ENCODE measurements at regions not wholly inside any gene's neighbourhood (a gene's known extent, or its start where the extent isn't known, plus 50 kb on each side); places are given as distances from the start of the nearest gene placed in this dataset.

DNA sequence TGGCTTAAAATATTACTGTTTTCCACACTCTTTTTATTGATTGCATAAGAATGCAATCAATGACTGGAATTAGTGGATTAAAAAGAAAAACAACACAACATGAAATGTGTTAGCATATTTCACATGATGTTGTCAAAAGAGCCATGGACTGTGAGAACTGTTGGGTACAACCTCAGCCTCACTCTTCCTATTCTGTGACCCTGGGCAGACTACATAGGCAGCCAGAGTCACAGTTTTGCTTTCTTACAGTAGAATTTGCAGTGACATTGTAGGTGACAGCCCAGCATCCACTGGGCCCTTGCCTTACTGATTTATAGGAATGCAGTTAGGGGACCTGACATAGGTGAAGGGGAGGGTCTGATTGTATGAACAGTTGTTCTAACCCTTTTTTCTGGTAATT is 471.4 kb upstream of the SLC35B3 start:
- Mint-ChIP-seq H3K4me1 (no peaks in the 10 kb centered on the region), H3K36me3 (ENCODE audit: low read depth) (no peaks in the 10 kb centered on the region), H3K9me3 (no peaks in the 10 kb centered on the region), H3K4me3 (no peak overlapping the region), H3K27me3 (no peaks in the 10 kb centered on the region), H3K27ac (no peak overlapping the region)
- CTCF ChIA-PET: no interaction called here
- DNase-seq: no peak
- POLR2A ChIA-PET: no interaction called here

DNA sequence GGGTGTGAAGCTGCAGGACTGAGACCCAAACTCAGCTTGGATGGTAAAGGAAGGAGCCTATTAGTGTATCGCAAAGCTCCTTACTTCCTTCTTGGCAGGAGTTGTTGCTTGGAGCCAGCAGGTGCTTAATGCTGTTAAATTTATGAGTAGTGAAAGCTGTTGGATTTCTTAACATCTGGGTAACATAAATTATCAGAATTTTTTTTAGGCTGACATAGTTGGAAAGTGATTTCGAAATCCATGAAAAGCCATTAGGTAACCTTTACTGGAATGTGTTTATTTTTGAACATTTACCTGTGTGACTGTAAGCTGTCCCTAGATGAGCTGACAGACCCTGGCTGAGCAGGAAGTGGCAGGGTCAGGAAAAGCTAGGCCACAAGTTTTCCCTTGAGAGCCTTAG is 470.4 kb upstream of the SLC35B3 start:
- no peak overlapping the region for H3K27ac Mint-ChIP-seq
- no peak overlapping the region for H3K4me3 Mint-ChIP-seq
- no peaks in the 10 kb centered on the region for H3K9me3 Mint-ChIP-seq
- H3K4me1 Mint-ChIP-seq: no peaks in the 10 kb centered on the region
- CTCF ChIA-PET: no interaction called here
- no peak for DNase-seq
- H3K27me3 Mint-ChIP-seq: no peaks in the 10 kb centered on the region
- POLR2A ChIA-PET: no interaction called here
- no peaks in the 10 kb centered on the region for H3K36me3 Mint-ChIP-seq (ENCODE audit: low read depth)

DNA sequence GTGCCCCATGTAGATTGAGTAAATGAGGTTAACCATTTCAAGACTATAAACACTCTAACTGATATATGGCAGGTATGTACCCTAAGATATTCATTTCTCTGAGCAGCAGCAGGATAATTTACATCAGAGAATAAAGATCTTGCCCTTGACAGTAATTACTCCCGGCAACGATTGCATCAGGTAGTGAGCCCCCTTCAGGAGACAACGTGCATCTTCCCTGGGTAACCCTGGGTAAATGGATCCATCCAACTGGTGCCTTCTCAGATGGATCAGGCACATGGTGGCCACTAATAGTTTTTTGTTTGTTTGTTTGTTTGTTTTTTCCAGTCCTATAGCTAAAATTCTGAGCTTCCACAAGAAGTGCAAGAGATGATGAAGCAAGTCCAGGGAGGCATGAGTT is 469.4 kb upstream of the SLC35B3 start:
- Mint-ChIP-seq H3K36me3 (ENCODE audit: low read depth) (no peaks in the 10 kb centered on the region), H3K9me3 (no peaks in the 10 kb centered on the region), H3K4me3 (no peak overlapping the region), H3K27me3 (no peaks in the 10 kb centered on the region), H3K4me1 (no peaks in the 10 kb centered on the region), H3K27ac (no peak overlapping the region)
- ChIA-PET CTCF (no interaction called here), POLR2A (no interaction called here)
- no peak for DNase-seq

DNA sequence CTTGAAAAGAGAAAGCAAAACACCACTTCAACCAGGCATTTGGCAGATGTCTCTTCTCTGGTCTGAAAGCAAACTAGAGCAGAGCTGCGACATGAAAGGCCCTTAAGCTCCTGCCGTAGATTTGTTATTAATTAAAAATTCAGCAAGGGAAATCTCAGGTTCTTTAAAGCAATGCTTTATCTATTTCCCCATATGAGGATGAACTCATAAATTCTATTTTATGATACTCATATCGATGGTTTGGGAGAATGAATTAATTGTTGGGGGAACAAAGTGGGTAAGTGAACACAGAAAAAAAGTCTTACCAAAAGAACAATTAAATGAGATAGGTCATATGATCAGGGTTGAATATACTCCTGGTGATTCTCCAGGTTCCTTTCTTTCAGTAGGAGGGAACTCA is 464.7 kb upstream of the SLC35B3 start:
- Mint-ChIP-seq H3K27me3 (no peaks in the 10 kb centered on the region), H3K27ac (no peak overlapping the region), H3K4me3 (no peak overlapping the region), H3K9me3 (no peaks in the 10 kb centered on the region), H3K36me3 (ENCODE audit: low read depth) (no peaks in the 10 kb centered on the region), H3K4me1 (no peaks in the 10 kb centered on the region)
- no peak for DNase-seq
- CTCF ChIA-PET: no interaction called here
- POLR2A ChIA-PET: no interaction called here

DNA sequence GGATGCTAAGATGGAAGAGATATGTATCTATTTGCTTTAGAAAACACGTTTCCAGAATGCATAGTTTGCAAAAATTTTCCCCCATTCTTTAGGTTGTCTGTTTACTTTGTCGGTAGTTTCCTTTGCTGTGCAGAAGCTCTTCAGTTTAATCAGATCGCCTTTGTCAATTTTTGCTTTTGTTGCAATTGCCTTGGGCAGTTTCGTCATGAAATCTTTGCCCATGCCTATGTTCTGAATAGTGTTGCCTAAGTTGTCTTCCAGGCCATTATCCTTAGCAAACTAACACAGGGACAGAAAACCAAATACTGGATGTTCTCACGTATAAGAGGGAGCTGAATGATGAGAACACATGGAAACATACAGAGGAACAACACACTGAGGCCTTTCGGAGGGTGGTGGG is 454.2 kb upstream of the SLC35B3 start:
- ChIA-PET CTCF (no interaction called here), POLR2A (no interaction called here)
- no peaks in the 10 kb centered on the region for H3K4me1 Mint-ChIP-seq
- no peak overlapping the region for H3K4me3 Mint-ChIP-seq
- no peak overlapping the region for H3K27ac Mint-ChIP-seq
- no peaks in the 10 kb centered on the region for H3K9me3 Mint-ChIP-seq
- H3K27me3 Mint-ChIP-seq: no peaks in the 10 kb centered on the region
- no peak for DNase-seq
- no peaks in the 10 kb centered on the region for H3K36me3 Mint-ChIP-seq (ENCODE audit: low read depth)

DNA sequence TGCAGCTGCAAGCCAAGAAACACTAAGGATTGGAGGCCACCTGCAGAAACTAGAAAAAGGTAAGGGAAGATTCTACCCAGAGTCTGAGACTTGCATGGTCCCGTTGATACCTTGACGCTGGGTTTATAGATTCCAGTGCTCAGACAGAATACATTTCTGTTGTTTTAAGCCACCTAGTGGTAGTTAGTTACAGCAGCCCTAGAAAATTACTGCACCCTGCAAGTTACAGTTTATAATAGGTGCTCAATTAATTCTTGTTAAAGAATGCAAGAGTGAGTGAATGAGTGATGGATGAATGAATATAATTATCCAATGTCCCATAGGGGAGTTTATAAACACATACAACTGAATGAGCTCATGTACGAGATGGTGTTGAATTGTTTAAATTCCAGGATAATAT is 453.1 kb upstream of the SLC35B3 start:
- ChIA-PET CTCF (no interaction called here), POLR2A (no interaction called here)
- Mint-ChIP-seq H3K36me3 (ENCODE audit: low read depth) (no peaks in the 10 kb centered on the region), H3K27me3 (no peaks in the 10 kb centered on the region), H3K4me1 (no peaks in the 10 kb centered on the region), H3K4me3 (no peak overlapping the region), H3K9me3 (no peaks in the 10 kb centered on the region), H3K27ac (no peak overlapping the region)
- DNase-seq: no peak

DNA sequence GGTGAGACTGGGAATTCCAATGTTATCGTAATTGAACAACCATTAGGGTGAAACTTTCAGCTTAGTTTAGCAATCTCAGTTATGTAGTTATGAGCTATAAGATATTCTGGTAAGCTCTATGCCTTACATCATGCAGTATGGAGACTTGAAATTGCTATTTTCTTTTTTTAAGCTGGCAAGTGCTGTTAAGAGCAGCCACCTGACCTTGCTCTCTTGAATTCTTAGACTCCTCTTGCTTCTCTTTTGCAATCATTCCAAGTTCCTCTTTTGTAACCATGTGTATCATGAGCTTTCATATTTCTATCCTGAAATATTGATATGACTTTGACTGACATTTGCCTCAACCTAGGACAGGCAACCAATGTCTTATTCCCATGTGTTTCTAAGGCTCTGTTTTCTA is 446.3 kb upstream of the SLC35B3 start:
- H3K27ac Mint-ChIP-seq: no peak overlapping the region
- H3K9me3 Mint-ChIP-seq: no peaks in the 10 kb centered on the region
- H3K4me3 Mint-ChIP-seq: no peak overlapping the region
- no peaks in the 10 kb centered on the region for H3K36me3 Mint-ChIP-seq (ENCODE audit: low read depth)
- H3K27me3 Mint-ChIP-seq: no peaks in the 10 kb centered on the region
- POLR2A ChIA-PET: no interaction called here
- H3K4me1 Mint-ChIP-seq: no peaks in the 10 kb centered on the region
- DNase-seq: no peak
- CTCF ChIA-PET: no interaction called here

DNA sequence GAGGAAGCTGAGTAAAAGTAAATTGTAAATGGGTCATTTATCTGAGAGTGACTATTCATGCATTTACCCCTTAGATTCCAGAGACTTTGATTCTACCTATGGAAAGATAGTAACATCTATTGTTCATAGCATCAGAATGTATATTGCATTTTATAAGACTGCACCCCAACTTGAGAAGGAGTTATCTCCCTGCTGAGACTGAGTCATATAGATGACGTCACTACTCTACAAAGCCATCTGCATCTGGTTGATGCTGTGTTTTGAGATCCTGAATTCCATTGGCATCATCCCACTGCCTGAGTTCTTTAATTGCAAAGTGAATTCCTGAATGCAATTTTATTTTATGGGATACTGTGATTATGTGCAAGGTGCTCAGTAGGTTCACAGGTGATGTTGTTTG is 444.0 kb upstream of the SLC35B3 start:
- ChIA-PET POLR2A (no interaction called here), CTCF (interaction anchor here (0.6 kb wide), 1 partner anchor 1556 kb away, joined by 3 read pairs; no protein-coding TSS in a partner anchor)
- H3K27me3 Mint-ChIP-seq: no peaks in the 10 kb centered on the region
- no peaks in the 10 kb centered on the region for H3K4me1 Mint-ChIP-seq
- H3K36me3 Mint-ChIP-seq (ENCODE audit: low read depth): no peaks in the 10 kb centered on the region
- no peak overlapping the region for H3K27ac Mint-ChIP-seq
- no peak for DNase-seq
- H3K4me3 Mint-ChIP-seq: no peak overlapping the region
- no peaks in the 10 kb centered on the region for H3K9me3 Mint-ChIP-seq

DNA sequence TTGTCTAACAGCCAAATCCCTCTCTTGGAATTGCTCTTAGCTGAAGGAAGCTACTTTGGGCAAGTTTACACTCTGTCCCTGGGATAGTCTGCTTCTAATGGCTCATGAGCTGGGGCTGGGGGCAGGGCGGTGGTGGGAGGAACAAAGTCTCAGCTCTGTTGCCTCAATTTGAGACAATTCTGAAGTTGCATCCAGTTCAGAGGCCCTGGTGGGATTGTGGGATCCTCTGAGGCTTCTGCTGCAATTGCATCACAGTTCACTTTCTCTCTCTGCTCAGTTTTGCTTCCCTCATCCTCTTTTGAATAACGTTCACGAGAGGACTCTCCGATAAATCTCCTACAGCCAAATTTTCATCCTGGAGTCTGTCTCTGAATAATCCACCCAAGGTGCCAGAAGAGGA is 440.6 kb upstream of the SLC35B3 start:
- Mint-ChIP-seq H3K36me3 (ENCODE audit: low read depth) (no peaks in the 10 kb centered on the region), H3K27me3 (no peaks in the 10 kb centered on the region), H3K9me3 (no peaks in the 10 kb centered on the region), H3K27ac (no peak overlapping the region), H3K4me1 (no peaks in the 10 kb centered on the region), H3K4me3 (no peak overlapping the region)
- no peak for DNase-seq
- ChIA-PET POLR2A (no interaction called here), CTCF (no interaction called here)

DNA sequence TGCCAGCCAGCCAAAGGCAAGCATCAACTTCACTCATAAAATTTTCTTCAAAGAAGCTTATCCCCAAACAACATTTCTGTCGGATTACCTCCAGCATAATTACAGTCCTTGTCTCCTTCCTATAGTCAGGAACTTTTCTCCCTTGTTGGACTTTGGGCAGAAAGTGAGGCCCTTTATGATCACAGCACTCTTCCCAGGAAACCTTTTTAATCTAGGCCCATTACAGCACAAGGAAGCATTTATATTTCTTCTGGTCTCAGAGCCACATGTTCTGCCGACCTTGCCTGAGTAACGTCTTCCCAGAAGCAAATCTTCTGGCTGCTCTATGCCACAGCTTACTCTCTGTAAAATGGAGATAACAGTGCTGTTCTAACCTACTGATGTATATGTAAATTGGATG is 437.2 kb upstream of the SLC35B3 start:
- Mint-ChIP-seq H3K36me3 (ENCODE audit: low read depth) (no peaks in the 10 kb centered on the region), H3K27me3 (no peaks in the 10 kb centered on the region), H3K9me3 (no peaks in the 10 kb centered on the region), H3K4me3 (no peak overlapping the region), H3K4me1 (no peaks in the 10 kb centered on the region), H3K27ac (no peak overlapping the region)
- no peak for DNase-seq
- ChIA-PET CTCF (no interaction called here), POLR2A (no interaction called here)

DNA sequence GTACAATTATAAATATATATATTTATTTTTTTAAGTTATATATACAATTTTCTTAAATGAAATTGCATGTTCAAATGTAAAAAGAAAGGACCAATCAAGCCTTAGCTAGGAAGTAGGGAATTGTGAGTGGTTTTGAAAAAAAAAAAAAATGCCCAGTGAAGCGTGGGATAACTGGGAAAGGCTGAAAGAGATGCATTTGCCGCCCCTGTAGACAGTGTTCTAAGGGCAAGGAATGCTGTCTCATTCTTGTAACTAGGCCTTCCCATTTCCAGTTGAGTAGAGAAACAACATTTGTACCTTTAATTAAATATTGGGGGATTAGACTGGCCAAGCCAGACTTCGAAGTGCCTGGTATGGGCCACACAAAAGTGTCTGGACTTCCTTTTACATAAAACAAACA is 430.1 kb upstream of the SLC35B3 start:
- no peaks in the 10 kb centered on the region for H3K27me3 Mint-ChIP-seq
- H3K4me1 Mint-ChIP-seq: no peaks in the 10 kb centered on the region
- ChIA-PET POLR2A (no interaction called here), CTCF (no interaction called here)
- H3K27ac Mint-ChIP-seq: no peak overlapping the region
- H3K9me3 Mint-ChIP-seq: no peaks in the 10 kb centered on the region
- H3K36me3 Mint-ChIP-seq (ENCODE audit: low read depth): no peaks in the 10 kb centered on the region
- no peak overlapping the region for H3K4me3 Mint-ChIP-seq
- no peak for DNase-seq

DNA sequence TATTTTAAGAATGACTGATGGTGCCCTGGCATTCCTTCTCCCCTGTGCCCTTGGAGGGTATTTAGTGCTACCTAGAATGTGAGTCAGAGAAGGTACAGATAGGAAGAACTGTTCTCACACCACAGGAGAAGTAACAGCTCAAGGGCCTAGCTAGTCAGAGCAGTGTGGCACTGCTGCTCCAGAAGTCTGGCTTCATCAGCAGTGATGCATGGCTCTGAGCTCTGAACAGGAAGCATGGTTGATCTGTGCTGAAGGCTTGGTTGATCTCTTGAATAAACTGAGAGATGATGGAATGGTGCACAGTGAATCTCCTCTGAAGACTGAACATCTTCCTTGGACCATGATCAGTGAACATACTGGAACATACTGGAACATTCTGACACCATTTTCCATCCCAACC is 425.3 kb upstream of the SLC35B3 start:
- CTCF ChIA-PET: no interaction called here
- no peak overlapping the region for H3K4me3 Mint-ChIP-seq
- no peak overlapping the region for H3K27ac Mint-ChIP-seq
- no peaks in the 10 kb centered on the region for H3K9me3 Mint-ChIP-seq
- POLR2A ChIA-PET: no interaction called here
- DNase-seq: no peak
- H3K27me3 Mint-ChIP-seq: no peaks in the 10 kb centered on the region
- no peaks in the 10 kb centered on the region for H3K36me3 Mint-ChIP-seq (ENCODE audit: low read depth)
- no peaks in the 10 kb centered on the region for H3K4me1 Mint-ChIP-seq

DNA sequence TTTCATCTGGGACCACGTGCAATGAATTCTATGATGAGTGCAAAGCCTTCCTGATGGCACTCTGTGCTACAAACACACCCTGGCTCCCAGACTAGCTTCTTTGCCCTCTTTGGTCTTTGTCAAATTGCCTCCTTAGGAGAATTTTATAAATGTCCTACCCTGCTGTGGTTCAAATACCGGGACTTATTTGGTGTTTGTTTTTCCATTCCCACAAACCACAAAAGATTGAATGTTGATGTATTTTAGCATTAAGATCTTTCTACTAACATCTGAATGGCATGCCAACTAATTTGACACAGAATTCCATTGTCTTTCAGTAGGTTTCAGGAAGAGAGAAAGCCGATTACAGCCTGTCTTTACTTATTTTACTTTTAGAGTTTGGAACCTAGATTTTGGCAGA is 424.2 kb upstream of the SLC35B3 start:
- Mint-ChIP-seq H3K9me3 (no peaks in the 10 kb centered on the region), H3K27me3 (no peaks in the 10 kb centered on the region), H3K27ac (no peak overlapping the region), H3K4me3 (no peak overlapping the region), H3K4me1 (no peaks in the 10 kb centered on the region), H3K36me3 (ENCODE audit: low read depth) (no peaks in the 10 kb centered on the region)
- DNase-seq: no peak
- ChIA-PET POLR2A (no interaction called here), CTCF (no interaction called here)

DNA sequence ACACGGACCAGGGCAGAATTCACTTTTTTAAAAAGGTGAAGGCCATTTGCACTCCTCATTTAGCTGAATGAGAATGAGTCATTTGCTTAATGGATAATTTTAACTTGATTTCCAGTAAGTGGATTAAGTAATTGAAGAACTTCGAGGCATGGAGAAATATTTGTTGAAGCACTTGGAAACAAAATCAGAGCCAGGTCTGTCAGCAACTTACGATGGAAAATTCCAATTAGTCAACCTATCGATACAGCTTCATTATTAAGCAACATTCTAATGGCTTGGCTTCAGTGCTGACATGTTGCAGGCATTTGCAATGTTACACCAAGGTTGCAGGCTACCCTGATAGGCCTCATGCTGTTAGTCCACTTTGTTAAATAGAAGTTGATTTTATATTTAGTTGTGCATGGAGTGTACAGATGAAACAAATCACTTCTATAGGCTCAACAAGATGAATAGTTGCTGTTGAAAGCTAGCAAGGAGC is 423.5 kb upstream of the SLC35B3 start:
- Mint-ChIP-seq H3K27ac (no peak overlapping the region), H3K4me1 (no peaks in the 10 kb centered on the region), H3K36me3 (ENCODE audit: low read depth) (no peaks in the 10 kb centered on the region), H3K27me3 (no peaks in the 10 kb centered on the region), H3K9me3 (no peaks in the 10 kb centered on the region), H3K4me3 (no peak overlapping the region)
- POLR2A ChIA-PET: no interaction called here
- CTCF ChIA-PET: no interaction called here
- DNase-seq: no peak

DNA sequence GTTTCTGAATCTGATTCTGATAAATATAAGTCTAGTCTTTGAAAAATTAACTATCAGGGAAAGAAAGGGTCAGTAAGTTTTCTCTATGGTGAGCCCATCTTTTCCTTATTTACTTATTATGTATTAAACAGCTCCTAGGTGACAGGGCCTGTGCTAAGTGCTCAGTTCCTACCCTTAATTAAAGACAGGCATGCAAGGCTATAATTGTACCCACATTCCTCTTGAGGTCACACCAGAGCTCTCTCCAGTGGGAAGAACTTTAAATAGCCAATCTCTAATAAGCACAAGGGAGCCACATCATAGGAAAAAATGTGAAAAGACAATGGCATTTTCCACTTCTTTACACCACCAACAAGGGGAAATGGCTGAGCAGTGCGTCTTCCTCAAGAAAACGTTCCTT is 421.8 kb upstream of the SLC35B3 start:
- ChIA-PET CTCF (no interaction called here), POLR2A (no interaction called here)
- no peak for DNase-seq
- Mint-ChIP-seq H3K4me3 (no peak overlapping the region), H3K36me3 (ENCODE audit: low read depth) (no peaks in the 10 kb centered on the region), H3K9me3 (no peaks in the 10 kb centered on the region), H3K27me3 (no peaks in the 10 kb centered on the region), H3K27ac (no peak overlapping the region), H3K4me1 (no peaks in the 10 kb centered on the region)

All from activated CD4-positive, alpha-beta T cell treated with anti-CD3 and anti-CD28 coated beads, Interleukin-2, amount 10 ng/mL, durations not matched to agents 7 days and 5 days (primary cell).